A673 (cell line): ENCODE measurements at regions not wholly inside any gene's neighbourhood (a gene's known extent, or its start where the extent isn't known, plus 50 kb on each side); places are given as distances from the start of the nearest gene placed in this dataset.

ENCODE experiments used
- BruUV-seq: library from RNA; stranded (reverse); fragments of 400-500 nt; replicated peaks from 2 replicates; lab custom pipeline; 2021; lab: Mats Ljungman, UMichigan
- CTCF ChIA-PET: fragments of 300-600 bp; sonication (Branson Sonifier 250); formaldehyde crosslinking; loops from one replicate; lab custom pipeline; 2022; ENCODE audit warnings: antibody characterized with exemption; lab: Charles Lee
- POLR2A ChIA-PET: fragments of 300-600 bp; sonication (Branson Sonifier 250); formaldehyde crosslinking; loops from one replicate; lab custom pipeline; 2022; ENCODE audit warnings: antibody characterized with exemption; ENCODE audit not compliant: low non-redundant PET; lab: Charles Lee
- DNase-seq: peaks from one replicate; pipeline ENCODE4 v3.0.0-alpha.2; 2015; ENCODE audit warnings: low spot score
- H3K27ac ChIP-seq: fragments of 200-600 bp; sonication (generic); 2 replicates; pipeline ENCODE4 v1.5.1; 2016; ENCODE audit warnings: mixed run types, low read depth, mild to moderate bottlenecking, mixed read lengths, antibody characterized with exemption, low read length; ENCODE audit not compliant: poor library complexity, severe bottlenecking
- H3K27me3 ChIP-seq: fragments of 200-600 bp; sonication (generic); replicated peaks from 2 replicates; pipeline ENCODE4 v1.6.1; 2017; ENCODE audit warnings: mixed run types, low read depth, mild to moderate bottlenecking, mixed read lengths, antibody characterized with exemption, low read length; ENCODE audit not compliant: insufficient read depth, poor library complexity
- H3K36me3 ChIP-seq: fragments of 200-600 bp; sonication (generic); 2 replicates; pipeline ENCODE4 v1.6.1; 2016; ENCODE audit warnings: mixed run types, mild to moderate bottlenecking, mixed read lengths, antibody characterized with exemption, low read length; ENCODE audit not compliant: insufficient read depth, poor library complexity, severe bottlenecking
- H3K4me1 ChIP-seq: fragments of 200-600 bp; sonication (generic); 2 replicates; pipeline ENCODE4 v1.6.1; 2017; ENCODE audit warnings: mixed run types, mild to moderate bottlenecking, mixed read lengths, antibody characterized with exemption, low read length; ENCODE audit not compliant: insufficient read depth, poor library complexity, severe bottlenecking
- H3K4me3 ChIP-seq: fragments of 200-600 bp; sonication (generic); 2 replicates; pipeline ENCODE4 v1.5.1; 2016; ENCODE audit warnings: low read depth, mixed run types, mild to moderate bottlenecking, mixed read lengths, low read length; ENCODE audit not compliant: poor library complexity, severe bottlenecking
- H3K9me3 ChIP-seq: fragments of 200-600 bp; sonication (generic); 2 replicates; pipeline ENCODE4 v1.6.1; 2016; ENCODE audit warnings: mixed run types, low read depth, mild to moderate bottlenecking, mixed read lengths, antibody characterized with exemption, low read length; ENCODE audit not compliant: poor library complexity, severe bottlenecking
- EZH2 ChIP-seq: fragments of 200-600 bp; sonication (generic); IDR thresholded peaks from 2 replicates; pipeline ENCODE4 v1.6.1; 2017; ENCODE audit warnings: borderline replicate concordance, low read depth, mild to moderate bottlenecking, mixed read lengths, antibody characterized with exemption, low read length; ENCODE audit not compliant: poor library complexity, severe bottlenecking
- intact Hi-C: fragments of 100-400 bp; cut with micrococcal nuclease; formaldehyde crosslinking; loops from one replicate; pipeline ENCODE4 v1.10.0; 2022; ENCODE audit not compliant: unreplicated experiment
- TF ChIP-seq, protein P1 (sequence below): fragments of 300-800, 200-600 bp; sonication (generic); conservative IDR thresholded peaks from 2 replicates; pipeline ENCODE4 v1.5.1; 2017; ENCODE audit warnings: low read depth, mild to moderate bottlenecking, antibody characterized with exemption, low read length, moderate library complexity, mixed read lengths

DNA sequence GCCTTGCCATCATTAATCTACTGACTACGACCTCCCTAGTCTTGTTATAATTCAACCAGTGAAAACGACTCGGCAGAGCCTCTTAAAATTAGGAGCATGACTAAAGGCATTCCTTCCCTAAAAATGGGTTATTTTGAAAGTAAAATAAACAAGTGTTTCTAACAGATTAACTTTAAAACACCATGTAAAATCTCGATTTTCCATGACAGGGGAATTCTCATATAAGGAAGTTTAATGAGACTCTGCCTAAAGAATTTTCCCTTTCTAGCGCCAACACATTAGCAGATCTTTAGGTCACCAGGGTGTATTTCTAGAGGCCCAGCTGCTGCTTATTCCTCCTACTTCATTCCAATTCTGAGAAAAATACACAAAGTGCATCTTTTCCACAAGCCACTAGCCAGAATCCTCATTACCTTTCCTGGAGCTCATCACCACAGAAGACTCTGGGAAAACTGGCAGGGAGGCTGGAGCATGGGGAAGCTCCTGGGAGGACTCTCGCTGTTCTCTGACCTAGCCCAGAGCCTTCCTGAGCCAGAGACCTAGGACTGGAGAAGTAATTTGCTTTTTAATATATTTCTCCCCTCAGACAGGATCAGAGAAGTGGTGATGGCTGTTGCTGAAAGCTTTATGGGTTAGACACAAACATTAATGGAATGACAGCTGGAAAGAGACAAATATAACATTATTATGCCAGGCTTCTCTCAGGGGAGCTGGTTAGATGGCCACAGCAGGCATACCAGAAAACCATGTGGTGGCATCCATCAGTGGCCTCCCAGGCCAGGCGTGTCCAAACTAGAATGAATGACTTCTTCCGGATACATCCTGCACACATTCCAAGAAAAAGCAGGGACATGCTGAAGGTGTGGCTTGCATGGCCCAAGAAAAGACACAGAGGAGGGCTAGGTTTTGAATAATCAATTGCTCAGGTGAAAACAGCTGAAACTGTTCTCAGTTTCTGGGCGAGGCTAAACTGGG is 63.6 kb upstream of the CTTNBP2NL start:
- no peak overlapping the region for H3K27ac ChIP-seq
- TF ChIP-seq, protein P1, sequence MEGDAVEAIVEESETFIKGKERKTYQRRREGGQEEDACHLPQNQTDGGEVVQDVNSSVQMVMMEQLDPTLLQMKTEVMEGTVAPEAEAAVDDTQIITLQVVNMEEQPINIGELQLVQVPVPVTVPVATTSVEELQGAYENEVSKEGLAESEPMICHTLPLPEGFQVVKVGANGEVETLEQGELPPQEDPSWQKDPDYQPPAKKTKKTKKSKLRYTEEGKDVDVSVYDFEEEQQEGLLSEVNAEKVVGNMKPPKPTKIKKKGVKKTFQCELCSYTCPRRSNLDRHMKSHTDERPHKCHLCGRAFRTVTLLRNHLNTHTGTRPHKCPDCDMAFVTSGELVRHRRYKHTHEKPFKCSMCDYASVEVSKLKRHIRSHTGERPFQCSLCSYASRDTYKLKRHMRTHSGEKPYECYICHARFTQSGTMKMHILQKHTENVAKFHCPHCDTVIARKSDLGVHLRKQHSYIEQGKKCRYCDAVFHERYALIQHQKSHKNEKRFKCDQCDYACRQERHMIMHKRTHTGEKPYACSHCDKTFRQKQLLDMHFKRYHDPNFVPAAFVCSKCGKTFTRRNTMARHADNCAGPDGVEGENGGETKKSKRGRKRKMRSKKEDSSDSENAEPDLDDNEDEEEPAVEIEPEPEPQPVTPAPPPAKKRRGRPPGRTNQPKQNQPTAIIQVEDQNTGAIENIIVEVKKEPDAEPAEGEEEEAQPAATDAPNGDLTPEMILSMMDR: no peak
- TF ChIP-seq EZH2: no peak
- POLR2A ChIA-PET: no interaction called here
- H3K36me3 ChIP-seq: no peaks in the 10 kb centered on the region
- H3K4me1 ChIP-seq: no peaks in the 10 kb centered on the region
- no TSS peak for BruUV-seq
- no peaks in the 10 kb centered on the region for H3K9me3 ChIP-seq
- H3K27me3 ChIP-seq: peaks cover 86% of the 10 kb centered on the region
- H3K4me3 ChIP-seq: no peak overlapping the region
- no peak for DNase-seq
- intact Hi-C loops: no loop called here
- CTCF ChIA-PET: no interaction called here

DNA sequence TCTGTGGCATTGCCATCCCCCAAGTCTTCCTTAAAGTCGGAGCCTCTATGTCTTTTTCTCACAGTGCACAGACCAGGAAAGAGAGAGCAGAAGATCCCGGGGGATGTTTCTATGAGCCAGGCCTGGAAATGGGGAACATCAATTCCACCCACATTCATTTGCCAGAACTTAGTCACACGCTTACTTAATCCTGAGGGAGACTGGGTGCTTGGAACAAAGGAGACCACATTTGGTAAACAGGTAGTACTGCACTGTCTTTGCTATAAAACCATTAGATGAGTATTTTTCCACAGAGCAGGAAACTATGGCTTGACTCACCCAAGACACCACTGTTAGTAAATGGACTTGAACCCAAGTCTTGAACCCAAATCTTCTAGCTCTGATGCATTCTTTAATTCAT is 60.7 kb upstream of the CTTNBP2NL start:
- H3K4me1 ChIP-seq: no peaks in the 10 kb centered on the region
- TF ChIP-seq EZH2: no peak
- TF ChIP-seq, protein P1: no peak
- no peak for DNase-seq
- ChIA-PET POLR2A (no interaction called here), CTCF (no interaction called here)
- no TSS peak for BruUV-seq
- H3K36me3 ChIP-seq: no peaks in the 10 kb centered on the region
- H3K27me3 ChIP-seq: peaks cover 78% of the 10 kb centered on the region
- no peaks in the 10 kb centered on the region for H3K9me3 ChIP-seq
- H3K27ac ChIP-seq: no peak overlapping the region
- no peak overlapping the region for H3K4me3 ChIP-seq
- intact Hi-C loops: no loop called here

DNA sequence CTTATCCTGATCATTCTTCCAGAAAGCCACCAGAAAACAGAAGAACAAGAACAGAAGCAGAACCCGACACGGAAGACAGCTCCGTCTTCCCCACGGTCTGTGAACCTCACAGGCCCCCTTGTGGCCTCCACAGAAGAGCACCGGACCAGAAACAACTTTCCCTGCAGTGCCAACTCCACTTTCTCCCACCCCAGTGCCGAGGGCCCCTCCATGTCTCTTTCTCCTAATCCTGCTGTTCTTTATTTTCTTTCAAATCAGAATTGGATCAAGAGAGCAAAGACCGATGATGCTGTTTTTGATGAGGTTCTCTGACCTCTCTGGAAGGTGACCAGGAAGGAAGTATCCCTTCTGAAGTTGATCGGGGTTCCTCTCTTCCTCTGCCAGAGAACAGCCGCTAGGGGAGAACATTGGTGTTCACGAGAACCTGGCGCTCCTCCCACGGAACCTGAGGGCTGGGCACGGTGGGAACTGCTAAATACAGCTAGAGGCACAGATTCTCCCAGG is 58.9 kb upstream of the CTTNBP2NL start:
- DNase-seq: peak; percentile 45
- no peaks in the 10 kb centered on the region for H3K36me3 ChIP-seq
- ChIA-PET POLR2A (interaction anchor here (0.6 kb wide), 1 partner anchor 332 kb away, joined by 4 read pairs; no protein-coding TSS in a partner anchor), CTCF (interaction anchor here (0.7 to 1.2 kb wide), 3 partner anchors 38 to 668 kb away, joined by 4 to 11 read pairs (median 4); no protein-coding TSS in a partner anchor)
- no peaks in the 10 kb centered on the region for H3K4me1 ChIP-seq
- intact Hi-C loops: no loop called here
- no peak overlapping the region for H3K27ac ChIP-seq
- TF ChIP-seq, protein P1: peak; percentile 61
- TF ChIP-seq EZH2: no peak
- H3K4me3 ChIP-seq: no peak overlapping the region
- peaks cover 68% of the 10 kb centered on the region for H3K27me3 ChIP-seq
- H3K9me3 ChIP-seq: no peaks in the 10 kb centered on the region
- BruUV-seq: no TSS peak
